GM19351 (cell line): ENCODE measurements at regions not wholly inside any gene's neighbourhood (a gene's known extent, or its start where the extent isn't known, plus 50 kb on each side); places are given as distances from the start of the nearest gene placed in this dataset.

Source experiments
- ATAC-seq: cut with Tn5 transposase; IDR thresholded peaks from one replicate; pipeline ENCODE4 v1.9.1; 2021; ENCODE audit warnings: mild to moderate bottlenecking, moderate library complexity; ENCODE audit not compliant: unreplicated experiment

DNA sequence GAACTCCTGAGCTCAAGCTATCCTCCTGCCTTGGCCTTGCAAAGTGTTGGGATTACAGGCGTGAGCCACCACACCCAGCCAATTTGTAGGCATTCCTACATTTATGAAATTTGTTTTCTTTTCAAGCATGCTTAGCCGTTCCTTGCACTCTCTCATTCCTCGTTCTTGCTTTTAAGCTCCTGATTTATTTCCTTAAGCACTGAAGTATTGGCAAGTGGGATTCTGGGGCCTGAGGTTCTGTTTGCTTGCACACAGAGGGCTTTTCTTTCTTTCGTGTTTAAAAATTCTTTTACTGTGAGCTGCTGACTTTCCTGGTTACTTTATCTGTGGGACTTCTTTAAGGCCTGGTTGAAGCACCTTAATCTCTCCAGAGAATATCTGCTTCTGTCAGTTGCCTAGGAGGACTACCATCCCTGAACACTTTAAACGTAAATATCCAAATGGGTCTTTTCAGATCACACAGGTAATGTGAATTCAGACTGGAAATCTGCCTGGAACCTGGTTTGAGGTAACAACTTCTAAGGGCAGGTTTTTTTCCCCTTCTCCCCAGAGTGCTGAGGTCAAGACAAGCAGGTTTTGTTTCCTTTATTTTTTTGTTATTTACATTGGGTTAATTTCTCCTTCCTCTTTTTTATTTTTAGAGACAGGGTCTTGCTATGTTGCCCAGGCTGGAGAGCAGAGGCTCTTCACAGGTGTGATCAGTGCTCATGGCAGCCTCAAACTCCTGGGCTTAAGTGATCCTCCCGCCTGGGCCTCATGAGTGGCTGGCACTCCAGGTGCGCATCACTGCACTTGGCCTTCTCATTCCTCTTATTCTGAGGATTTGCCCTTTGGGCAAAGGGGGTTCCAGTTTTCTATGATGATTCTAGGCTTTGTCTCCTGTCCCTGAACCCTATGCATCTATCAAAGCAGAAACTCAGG, 102.9 kb downstream of the PFKFB3 start:
- no peak for ATAC-seq

DNA sequence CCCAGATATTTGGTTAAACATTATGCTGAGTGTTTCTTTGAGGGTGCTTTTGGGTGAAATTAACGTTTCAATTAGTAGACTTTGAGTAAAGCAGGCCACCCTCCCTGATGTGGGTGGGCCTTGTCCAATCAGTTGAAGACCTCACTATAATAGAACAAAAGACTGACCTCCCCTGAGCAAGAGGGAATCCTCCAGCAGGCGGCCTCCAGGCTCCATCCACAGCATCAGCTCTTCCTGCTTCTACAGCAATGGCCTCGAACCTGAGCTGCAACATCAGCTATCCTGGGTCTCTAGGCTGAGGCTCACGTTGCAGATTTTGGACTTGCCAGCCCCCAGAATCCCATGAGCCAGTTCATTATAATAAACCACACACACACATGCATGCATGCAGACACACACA, 104.2 kb downstream of the PFKFB3 start:
- ATAC-seq: no peak

GRCh38 chr10:6309816-6310215, 107.1 kb downstream of the PFKFB3 start:
- no peak for ATAC-seq

DNA sequence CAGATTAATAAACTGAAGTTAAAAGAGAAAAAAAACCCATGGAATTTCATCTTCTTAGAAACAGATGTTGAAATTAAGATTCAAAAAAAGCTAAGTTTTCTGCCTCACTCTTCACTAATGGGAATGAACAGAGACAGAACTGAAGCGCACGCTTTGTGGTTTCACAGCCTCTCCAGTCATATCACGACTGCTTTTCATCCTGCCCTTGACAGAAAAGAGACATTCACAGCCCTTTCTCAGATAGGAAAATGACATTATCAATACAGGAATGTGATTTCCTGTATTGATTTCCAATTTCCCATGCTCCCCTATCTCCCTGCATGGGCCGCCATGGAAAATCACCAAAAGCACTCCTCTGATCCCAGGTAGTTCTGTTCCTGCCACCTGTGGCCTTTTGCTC, 108.2 kb downstream of the PFKFB3 start:
- ATAC-seq: no peak

DNA sequence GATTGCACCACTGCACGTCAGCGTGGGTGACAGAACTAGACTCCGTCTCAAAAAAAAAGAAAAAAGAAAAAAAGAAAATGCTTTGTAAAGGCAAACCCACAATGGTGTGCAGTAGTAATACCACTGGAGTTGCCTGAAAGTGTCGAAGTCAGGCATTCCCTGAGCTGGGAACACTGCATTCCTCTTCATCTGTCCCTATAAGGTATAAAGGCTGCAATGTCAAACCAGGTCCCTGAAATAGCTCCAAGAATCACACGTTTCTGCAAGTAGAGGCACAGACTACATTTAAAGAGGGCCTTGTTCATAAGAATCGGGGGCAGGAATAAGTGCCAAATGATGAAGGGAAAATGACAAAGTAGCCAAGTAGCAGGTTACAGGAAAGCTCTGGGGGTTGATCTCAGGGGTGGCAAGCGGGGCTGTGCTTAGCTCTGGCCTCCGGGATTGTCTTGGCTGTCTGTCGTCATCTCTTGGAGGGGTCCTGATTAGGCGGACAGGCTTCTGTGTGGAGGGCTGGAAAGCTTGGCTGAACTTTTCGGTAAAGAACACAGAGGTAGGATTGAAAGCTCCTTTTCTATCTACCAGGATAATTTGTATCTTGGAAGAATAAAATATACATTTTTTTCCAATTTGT, 109.1 kb downstream of the PFKFB3 start:
- ATAC-seq: no peak

DNA sequence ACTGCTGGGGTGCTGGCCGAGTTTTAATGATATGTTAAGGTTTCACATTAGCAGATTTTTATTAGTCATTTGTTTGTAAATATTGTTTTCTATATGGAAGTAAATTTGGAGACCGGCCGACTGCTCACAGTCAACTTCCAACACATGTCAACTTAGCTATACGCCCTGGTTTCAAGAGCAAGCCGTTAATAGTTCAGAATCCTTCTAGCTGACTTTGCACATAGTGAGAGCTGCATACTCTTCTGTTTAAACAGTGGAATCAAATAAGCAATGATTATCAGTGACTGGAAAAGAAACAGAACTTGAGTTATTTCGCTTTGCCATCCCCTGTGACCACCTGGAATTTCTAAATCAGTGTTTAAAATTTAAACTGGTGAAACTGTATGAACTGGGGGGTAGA, 109.9 kb downstream of the PFKFB3 start:
- ATAC-seq: no peak

- no peak for ATAC-seq
Measured at GRCh38 chr10:6313111-6313895, 110.6 kb downstream of the PFKFB3 start.

DNA sequence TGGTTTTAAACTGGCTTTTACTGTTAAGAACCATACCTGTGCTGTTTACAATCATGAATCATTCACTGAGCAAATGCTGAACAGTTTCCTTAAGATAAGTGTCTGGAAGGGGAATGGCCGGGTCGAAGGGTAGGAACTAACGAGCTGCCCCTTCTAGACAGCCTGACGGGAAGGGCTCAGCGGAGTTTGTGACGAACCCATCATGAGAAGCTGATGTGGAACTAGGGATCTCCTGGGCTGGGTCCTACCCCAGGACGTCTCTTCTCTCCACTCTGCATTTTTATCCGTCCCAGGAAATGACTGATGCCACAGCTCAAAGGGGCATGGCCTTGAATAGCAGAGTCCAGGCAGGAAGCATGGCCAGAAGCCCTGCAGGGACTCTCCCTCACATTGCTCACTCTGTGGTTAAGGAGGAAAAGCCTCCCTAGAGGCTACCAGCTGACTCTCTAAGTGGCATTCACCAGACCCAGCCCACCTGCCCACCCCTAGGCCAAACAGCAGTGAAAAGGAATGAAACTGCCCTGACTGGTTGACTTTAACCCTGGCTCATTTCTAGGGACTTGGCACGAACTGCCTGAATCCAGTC, 112.0 kb downstream of the PFKFB3 start:
- ATAC-seq: no peak

- no peak for ATAC-seq
Measured at GRCh38 chr10:6319119-6319518, 116.4 kb downstream of the PFKFB3 start.

DNA sequence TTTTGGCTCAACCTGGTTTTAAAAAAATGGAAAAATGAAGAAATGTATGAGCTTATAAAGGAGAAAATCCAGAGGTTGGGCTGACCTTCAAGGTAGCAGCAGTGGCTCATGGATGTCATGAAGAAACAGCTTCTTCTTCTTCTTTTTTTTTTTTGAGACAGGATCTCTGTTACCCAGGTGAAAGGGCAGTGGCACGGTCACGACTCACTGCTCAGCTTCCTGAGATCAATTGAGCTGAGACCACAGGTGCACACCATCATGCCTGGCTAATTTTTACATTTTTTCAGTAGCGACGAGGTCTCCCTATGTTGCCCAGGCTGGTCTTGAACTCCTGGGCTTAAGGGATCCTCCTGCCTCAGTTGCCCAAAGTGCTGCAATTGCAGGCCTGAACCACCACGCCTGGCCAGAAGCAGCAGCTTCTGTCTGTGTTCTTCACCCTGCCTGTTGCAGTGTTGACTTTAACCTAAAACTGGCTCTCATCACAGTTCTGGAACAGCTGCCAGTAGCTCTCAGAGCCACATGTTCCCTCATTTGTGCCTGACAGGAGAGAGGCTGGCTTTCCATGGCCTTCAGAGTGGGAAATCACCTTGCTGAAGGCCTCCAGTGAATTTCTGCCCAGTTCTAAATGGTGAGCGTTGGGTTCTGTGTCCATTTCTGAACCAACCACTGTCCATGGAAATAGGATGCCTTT, 117.7 kb downstream of the PFKFB3 start:
- peak; percentile 75 for ATAC-seq

GRCh38 chr10:6321880-6322279, 119.1 kb downstream of the PFKFB3 start:
- ATAC-seq: no peak

DNA sequence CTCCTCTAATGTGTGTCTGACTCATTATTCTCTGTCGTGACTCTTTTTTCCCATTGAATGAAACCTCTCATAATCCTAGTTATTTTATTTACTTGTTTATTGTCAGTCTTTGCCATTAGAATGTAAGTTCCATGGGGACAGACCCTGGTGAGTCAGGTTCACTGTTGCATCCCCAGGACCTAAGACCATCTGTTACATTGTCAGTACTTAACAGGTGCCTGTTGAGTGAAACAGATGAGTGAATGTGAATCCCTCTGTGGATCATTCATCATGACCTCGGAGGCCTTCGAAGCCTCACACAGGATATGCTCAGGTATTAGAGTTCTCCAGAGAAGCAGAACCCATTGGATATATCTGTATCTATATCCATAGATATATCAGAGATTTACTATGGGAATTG, 120.1 kb downstream of the PFKFB3 start:
- ATAC-seq: no peak

GRCh38 chr10:6327961-6328698, 125.4 kb downstream of the PFKFB3 start:
- no peak for ATAC-seq

DNA sequence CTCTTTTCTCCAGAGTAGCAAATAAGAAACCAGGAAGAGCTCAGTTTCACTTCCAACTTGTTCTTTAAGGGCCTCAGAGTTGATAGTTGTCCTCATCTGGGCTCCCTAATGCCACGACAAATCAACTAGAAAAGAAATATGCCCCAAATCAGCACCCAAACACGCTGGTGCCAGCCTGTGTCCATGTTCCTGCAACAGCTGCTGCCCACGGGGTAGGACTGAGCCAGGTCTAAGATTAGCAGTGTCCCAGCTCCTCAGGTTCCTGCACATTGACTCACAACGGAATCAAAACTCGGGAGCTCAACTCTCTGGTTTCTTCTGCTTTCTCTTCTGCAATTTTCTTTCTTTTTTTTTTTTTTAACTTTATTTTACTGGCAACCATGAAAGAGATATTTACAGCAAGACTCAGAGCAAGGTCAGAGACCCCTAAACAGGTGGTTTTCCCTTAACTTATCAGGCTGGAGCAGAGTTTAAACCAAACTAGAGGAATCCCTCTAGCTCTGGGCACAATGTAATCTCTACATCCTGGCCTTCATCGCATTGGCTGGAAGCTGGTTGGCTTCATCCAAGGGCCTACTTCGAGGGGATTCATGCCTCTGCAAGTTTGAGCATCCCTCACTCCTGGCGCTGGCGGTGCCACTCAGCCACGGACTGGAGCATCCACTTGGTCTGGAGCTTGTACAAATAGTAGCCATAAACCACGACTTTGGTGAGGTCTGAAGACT, 126.1 kb downstream of the PFKFB3 start:
- no peak for ATAC-seq

DNA sequence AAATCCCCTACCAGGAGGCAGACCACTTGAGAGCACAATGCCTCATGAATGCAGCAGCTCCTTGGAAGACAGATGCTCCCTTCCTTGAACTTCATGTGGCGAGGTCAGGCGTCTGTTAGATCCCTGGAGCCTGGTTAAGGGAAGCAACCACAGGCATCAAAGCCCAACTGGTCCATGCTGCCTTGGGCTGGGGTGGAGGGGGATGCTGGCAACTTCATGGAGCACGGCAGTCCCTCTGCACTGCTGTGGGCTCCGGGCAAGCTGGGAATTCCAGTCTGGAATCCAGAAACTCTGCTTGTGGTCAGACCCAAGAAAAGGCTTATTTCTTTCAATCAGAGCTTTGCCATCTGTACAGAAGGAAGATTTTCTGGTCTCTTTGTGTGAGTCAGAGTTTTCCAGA, 130.4 kb downstream of the PFKFB3 start:
- no peak for ATAC-seq

GRCh38 chr10:6333973-6334372, 131.2 kb downstream of the PFKFB3 start:
- ATAC-seq: no peak

DNA sequence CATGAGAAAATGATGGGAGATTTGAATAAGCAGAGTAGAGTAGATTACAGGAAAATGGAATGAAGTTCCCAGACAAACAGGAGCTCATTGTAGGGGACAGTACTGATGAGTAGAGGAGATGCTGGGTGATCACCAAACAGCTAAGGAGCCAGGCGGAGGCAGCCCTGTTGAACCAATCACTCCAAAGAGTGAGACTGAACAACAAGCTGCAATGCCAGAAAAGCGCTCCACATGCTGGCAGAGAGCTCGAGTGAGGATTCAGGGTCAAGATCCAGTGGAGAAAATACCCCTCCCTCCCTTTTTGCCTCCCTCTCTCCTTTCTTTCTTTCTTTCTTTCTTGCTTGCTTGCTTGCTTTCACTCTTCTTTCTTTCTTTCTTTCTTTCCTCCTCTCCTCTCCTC, 133.3 kb downstream of the PFKFB3 start:
- ATAC-seq: no peak

- ATAC-seq: no peak
Measured at GRCh38 chr10:6337382-6337781, 134.7 kb downstream of the PFKFB3 start.

DNA sequence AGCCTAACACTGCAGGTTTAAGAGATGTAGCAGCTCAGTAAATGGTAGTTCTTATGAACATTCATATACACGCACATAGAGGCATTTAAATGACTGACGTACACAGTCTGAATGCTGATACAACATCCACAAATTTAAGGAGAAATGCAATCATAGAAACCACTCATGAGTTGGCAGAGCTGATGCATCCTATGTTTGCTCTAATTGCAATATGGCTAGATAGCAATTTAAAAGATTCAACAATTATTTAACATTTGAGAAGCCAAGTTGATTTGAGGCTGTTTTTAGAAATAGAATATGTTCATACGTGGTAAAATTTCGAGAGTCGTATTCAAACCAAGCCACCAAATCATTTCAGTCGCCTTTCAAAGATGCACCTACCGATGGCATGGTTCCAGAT, 135.6 kb downstream of the PFKFB3 start:
- no peak for ATAC-seq
